ENCODE measurements at regions not wholly inside any gene's neighbourhood (a gene's known extent, or its start where the extent isn't known, plus 50 kb on each side); places are given as distances from the start of the nearest gene placed in this dataset.

DNA sequence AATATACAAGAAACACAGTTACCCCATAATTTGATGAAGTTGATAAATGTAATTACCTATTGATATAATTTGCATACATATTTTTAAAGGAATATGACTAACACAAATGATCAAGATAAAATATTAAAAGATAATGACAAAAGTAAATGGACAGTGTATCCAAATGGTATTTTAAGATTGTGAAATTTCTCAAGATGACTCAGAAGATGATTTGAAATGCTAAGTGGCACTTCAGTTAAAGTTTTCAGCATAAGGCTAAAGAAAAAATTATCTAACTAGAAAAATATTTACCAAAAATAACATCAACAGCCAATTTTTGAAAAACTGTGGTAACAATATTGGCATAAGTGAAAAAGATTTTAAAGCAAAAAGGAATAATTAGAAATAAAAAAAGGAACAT, 248.4 kb upstream of the NDST4 start:
- no peak overlapping the region for H3K27ac ChIP-seq (ENCODE audit: insufficient read depth, low read depth, low read length, poor library complexity, severe bottlenecking)
- no peaks in the 10 kb centered on the region for H3K36me3 ChIP-seq (ENCODE audit: control insufficient read depth, insufficient read depth, low read length)
- H3K9me3 ChIP-seq (ENCODE audit: control insufficient read depth, low read length) = no peaks in the 10 kb centered on the region
- H3K4me3 ChIP-seq (ENCODE audit: insufficient read depth, low read depth, low read length) = no peak overlapping the region
- no peaks in the 10 kb centered on the region for H3K27me3 ChIP-seq (ENCODE audit: control insufficient read depth, insufficient read depth, low read length, poor library complexity, severe bottlenecking)
- no peaks in the 10 kb centered on the region for H3K4me1 ChIP-seq (ENCODE audit: control insufficient read depth, insufficient read depth, low read length)

DNA sequence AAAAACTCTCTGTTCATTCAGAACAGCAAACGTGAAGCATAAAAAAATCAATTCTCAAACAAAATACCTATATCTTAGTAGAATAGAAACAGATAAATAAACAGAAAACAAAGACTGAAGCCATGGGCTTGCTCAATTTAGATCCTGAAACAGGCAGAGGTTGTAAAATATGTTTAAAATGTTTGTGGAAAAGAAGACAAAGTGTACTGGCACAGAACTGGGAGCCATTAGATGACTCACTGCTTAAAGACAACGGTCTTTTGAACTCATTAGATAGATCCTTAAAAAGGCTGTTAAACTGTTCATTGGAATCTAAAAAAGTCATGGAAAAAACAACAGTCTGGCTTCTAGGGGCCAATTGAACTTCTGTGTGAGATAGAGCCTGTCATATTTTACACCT, 247.0 kb upstream of the NDST4 start:
- H3K27me3 ChIP-seq (ENCODE audit: control insufficient read depth, insufficient read depth, low read length, poor library complexity, severe bottlenecking) = no peaks in the 10 kb centered on the region
- no peaks in the 10 kb centered on the region for H3K4me1 ChIP-seq (ENCODE audit: control insufficient read depth, insufficient read depth, low read length)
- H3K4me3 ChIP-seq (ENCODE audit: insufficient read depth, low read depth, low read length) = no peak overlapping the region
- H3K9me3 ChIP-seq (ENCODE audit: control insufficient read depth, low read length) = no peaks in the 10 kb centered on the region
- 81 to 100% methylated on average over 2 of the region's 2 CpGs for WGBS, 2 experiments
- no peaks in the 10 kb centered on the region for H3K36me3 ChIP-seq (ENCODE audit: control insufficient read depth, insufficient read depth, low read length)
- H3K27ac ChIP-seq (ENCODE audit: insufficient read depth, low read depth, low read length, poor library complexity, severe bottlenecking) = no peak overlapping the region

DNA sequence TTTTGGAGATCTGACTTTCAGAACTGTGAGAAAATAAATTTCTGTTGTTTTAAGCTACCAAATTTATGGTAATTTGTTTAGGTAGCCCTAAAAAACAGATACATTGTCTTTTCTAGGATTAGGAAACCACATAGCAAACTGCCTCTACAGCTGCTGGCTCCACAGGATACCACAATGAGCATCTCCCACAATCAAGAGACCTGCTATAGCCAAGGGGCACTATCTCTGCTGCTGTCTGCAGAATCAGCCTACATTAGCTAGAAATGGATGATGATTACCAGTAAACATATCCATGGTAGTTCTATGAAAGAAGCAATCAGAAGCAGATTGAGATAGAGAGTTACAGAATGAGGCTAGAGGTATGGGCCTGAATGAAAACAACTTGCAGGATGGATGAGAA, 244.4 kb upstream of the NDST4 start:
- Histone ChIP-seq H3K36me3 (ENCODE audit: control insufficient read depth, insufficient read depth, low read length) (no peaks in the 10 kb centered on the region), H3K27me3 (ENCODE audit: control insufficient read depth, insufficient read depth, low read length, poor library complexity, severe bottlenecking) (no peaks in the 10 kb centered on the region), H3K4me3 (ENCODE audit: insufficient read depth, low read depth, low read length) (no peak overlapping the region), H3K27ac (ENCODE audit: insufficient read depth, low read depth, low read length, poor library complexity, severe bottlenecking) (no peak overlapping the region), H3K9me3 (ENCODE audit: control insufficient read depth, low read length) (no peaks in the 10 kb centered on the region), H3K4me1 (ENCODE audit: control insufficient read depth, insufficient read depth, low read length) (no peaks in the 10 kb centered on the region)

DNA sequence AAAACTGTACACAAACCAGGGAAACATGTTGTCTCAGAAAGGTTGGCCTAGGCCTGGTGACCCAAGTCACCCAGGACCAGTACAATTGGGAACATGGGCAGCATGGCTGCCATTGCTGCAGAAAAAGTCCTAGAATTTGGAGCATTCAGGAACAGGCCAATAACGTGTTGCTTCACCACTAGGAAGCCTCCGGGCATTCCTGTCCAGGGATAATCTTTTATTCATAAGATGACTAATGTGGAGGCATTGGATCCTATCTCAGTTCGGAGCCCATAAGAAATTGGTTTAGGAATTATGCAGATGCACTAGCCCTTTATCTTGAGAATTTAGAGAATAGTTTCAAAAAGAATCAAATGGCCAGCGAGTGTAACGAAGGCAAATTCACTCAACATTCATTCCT, 242.8 kb upstream of the NDST4 start:
- Histone ChIP-seq H3K4me3 (ENCODE audit: insufficient read depth, low read depth, low read length) (no peak overlapping the region), H3K27me3 (ENCODE audit: control insufficient read depth, insufficient read depth, low read length, poor library complexity, severe bottlenecking) (no peaks in the 10 kb centered on the region), H3K9me3 (ENCODE audit: control insufficient read depth, low read length) (no peaks in the 10 kb centered on the region), H3K27ac (ENCODE audit: insufficient read depth, low read depth, low read length, poor library complexity, severe bottlenecking) (no peak overlapping the region), H3K4me1 (ENCODE audit: control insufficient read depth, insufficient read depth, low read length) (no peaks in the 10 kb centered on the region), H3K36me3 (ENCODE audit: control insufficient read depth, insufficient read depth, low read length) (no peaks in the 10 kb centered on the region)
- WGBS, 2 experiments = 96 to 97% methylated on average over 3 to 5 of the region's 5 CpGs

DNA sequence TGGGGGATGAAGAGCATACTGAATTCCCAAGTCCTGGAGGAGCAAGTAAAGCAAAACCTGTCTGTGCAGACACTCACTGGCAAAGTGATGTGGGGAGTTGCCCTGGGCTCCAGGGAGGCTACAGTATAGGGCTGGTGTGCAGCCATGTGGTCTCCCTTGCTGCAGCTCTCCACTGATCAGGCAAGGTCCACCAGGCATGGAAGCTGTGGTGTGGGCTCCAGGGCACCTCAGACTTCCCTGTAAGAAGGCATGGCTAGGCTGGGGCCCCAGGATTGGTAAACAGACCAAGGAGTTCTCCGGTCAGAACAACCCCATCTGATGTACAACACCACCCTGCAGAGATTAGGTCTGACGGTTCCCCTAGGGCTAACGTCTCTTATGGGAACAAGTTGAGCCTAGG, 241.9 kb upstream of the NDST4 start:
- no peaks in the 10 kb centered on the region for H3K27me3 ChIP-seq (ENCODE audit: control insufficient read depth, insufficient read depth, low read length, poor library complexity, severe bottlenecking)
- no peak overlapping the region for H3K4me3 ChIP-seq (ENCODE audit: insufficient read depth, low read depth, low read length)
- H3K36me3 ChIP-seq (ENCODE audit: control insufficient read depth, insufficient read depth, low read length) = no peaks in the 10 kb centered on the region
- no peak overlapping the region for H3K27ac ChIP-seq (ENCODE audit: insufficient read depth, low read depth, low read length, poor library complexity, severe bottlenecking)
- H3K4me1 ChIP-seq (ENCODE audit: control insufficient read depth, insufficient read depth, low read length) = no peaks in the 10 kb centered on the region
- WGBS, 2 experiments = 92% methylated on average over 3 of the region's 3 CpGs
- H3K9me3 ChIP-seq (ENCODE audit: control insufficient read depth, low read length) = no peaks in the 10 kb centered on the region

DNA sequence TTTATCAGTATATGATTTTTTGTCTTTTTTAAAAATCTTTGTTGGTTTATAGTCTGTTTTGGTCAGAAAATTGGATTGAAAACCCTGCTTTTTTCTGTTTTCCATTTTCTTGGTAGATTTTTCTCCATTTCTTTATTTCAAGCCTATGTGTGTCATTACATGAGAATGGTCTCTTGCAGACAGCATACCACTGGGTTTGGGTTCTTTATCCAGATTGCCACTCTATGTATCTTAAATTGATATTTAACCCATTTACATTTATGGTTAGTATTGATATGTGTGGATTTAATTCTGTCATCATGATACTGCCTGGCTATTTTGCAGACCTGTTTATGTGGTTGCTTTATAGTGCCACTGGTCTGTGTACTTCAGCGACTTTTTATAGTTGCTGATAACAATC, 239.9 kb upstream of the NDST4 start:
- Histone ChIP-seq H3K4me1 (ENCODE audit: control insufficient read depth, insufficient read depth, low read length) (no peaks in the 10 kb centered on the region), H3K4me3 (ENCODE audit: insufficient read depth, low read depth, low read length) (no peak overlapping the region), H3K36me3 (ENCODE audit: control insufficient read depth, insufficient read depth, low read length) (no peaks in the 10 kb centered on the region), H3K27me3 (ENCODE audit: control insufficient read depth, insufficient read depth, low read length, poor library complexity, severe bottlenecking) (no peaks in the 10 kb centered on the region), H3K9me3 (ENCODE audit: control insufficient read depth, low read length) (no peaks in the 10 kb centered on the region), H3K27ac (ENCODE audit: insufficient read depth, low read depth, low read length, poor library complexity, severe bottlenecking) (no peak overlapping the region)
- WGBS, 2 experiments = 78 to 96% methylated on average over 1 of the region's 1 CpG

DNA sequence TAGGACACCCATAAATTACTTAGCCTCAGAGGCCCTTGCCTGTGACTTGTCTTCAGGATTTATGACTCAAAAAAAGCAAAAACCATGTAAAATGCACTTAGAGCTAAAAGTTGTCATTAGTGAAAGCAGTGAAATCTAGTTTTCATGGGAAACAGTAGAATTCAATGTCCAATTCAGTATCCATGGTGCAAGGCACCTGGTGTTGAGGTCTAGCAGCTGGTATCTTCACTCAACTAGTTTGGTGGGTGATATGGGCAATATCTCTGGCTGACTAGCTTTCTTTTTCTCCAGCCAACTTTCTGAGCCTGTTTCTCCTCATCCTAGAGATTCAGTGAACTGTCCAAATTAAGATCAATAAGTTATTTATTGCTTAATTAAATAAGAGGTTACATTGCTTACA, 229.8 kb upstream of the NDST4 start:
- Histone ChIP-seq H3K36me3 (ENCODE audit: control insufficient read depth, insufficient read depth, low read length) (no peaks in the 10 kb centered on the region), H3K9me3 (ENCODE audit: control insufficient read depth, low read length) (no peaks in the 10 kb centered on the region), H3K4me1 (ENCODE audit: control insufficient read depth, insufficient read depth, low read length) (no peaks in the 10 kb centered on the region), H3K4me3 (ENCODE audit: insufficient read depth, low read depth, low read length) (no peak overlapping the region), H3K27ac (ENCODE audit: insufficient read depth, low read depth, low read length, poor library complexity, severe bottlenecking) (no peak overlapping the region), H3K27me3 (ENCODE audit: control insufficient read depth, insufficient read depth, low read length, poor library complexity, severe bottlenecking) (no peaks in the 10 kb centered on the region)

DNA sequence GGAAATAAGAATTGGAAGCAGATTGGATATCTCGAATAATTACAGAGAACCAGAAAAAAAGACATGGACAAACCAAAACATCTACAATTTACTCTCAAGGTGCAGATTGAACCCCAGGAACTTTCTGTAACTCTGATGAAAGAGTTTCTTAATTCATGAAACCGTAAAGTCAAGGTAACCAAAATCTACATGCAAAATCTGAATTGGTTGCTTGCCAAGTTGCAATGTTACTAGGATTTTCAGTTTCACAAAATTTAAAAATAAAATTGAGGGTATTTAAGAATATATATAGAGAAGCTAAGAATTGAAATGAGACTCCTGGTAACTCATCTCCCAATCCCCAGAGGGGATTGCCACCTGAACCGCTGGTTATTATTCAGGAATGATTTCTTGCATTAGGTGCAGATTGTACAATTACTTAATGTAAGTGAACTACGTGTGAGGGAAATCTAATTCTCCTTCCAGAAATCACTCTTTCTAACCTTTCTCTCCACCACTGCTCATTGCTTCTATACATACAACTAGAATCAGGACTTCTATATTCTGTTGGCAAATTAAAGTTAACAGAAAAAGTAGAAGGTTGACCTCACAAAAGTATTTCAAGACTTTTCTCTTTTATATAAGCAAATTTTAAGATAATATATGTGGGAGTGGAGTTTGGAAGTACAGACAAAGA, 221.5 kb upstream of the NDST4 start:
- H3K27ac ChIP-seq (ENCODE audit: insufficient read depth, low read depth, low read length, poor library complexity, severe bottlenecking) = no peak overlapping the region
- WGBS, 2 experiments = 99 to 100% methylated on average over 1 to 4 of the region's 4 CpGs
- no peaks in the 10 kb centered on the region for H3K36me3 ChIP-seq (ENCODE audit: control insufficient read depth, insufficient read depth, low read length)
- H3K27me3 ChIP-seq (ENCODE audit: control insufficient read depth, insufficient read depth, low read length, poor library complexity, severe bottlenecking) = no peaks in the 10 kb centered on the region
- H3K4me3 ChIP-seq (ENCODE audit: insufficient read depth, low read depth, low read length) = no peak overlapping the region
- H3K9me3 ChIP-seq (ENCODE audit: control insufficient read depth, low read length) = no peaks in the 10 kb centered on the region
- no peaks in the 10 kb centered on the region for H3K4me1 ChIP-seq (ENCODE audit: control insufficient read depth, insufficient read depth, low read length)

DNA sequence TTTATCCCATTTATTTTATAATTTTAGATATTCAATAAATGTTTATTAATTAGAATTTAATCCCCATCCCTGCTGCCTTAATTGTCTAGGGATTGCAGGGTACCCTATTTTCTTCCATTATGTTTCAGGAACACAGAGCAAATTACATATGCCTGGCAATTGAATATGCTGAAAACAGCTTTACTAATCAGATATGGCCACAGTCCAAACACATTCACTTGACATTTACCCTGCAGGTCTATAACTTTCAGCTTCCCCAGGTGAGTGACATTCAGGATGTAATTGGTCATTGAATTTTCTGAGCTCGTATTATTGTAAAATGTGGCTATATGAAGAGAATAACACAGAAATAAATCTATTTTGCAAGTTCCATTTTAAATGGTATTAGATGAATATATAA, 218.7 kb upstream of the NDST4 start:
- WGBS, 2 experiments = no CpG with 5 or more reads among the region's 1 CpG
- Histone ChIP-seq H3K27ac (ENCODE audit: insufficient read depth, low read depth, low read length, poor library complexity, severe bottlenecking) (no peak overlapping the region), H3K27me3 (ENCODE audit: control insufficient read depth, insufficient read depth, low read length, poor library complexity, severe bottlenecking) (no peaks in the 10 kb centered on the region), H3K4me3 (ENCODE audit: insufficient read depth, low read depth, low read length) (no peak overlapping the region), H3K36me3 (ENCODE audit: control insufficient read depth, insufficient read depth, low read length) (no peaks in the 10 kb centered on the region), H3K9me3 (ENCODE audit: control insufficient read depth, low read length) (no peaks in the 10 kb centered on the region), H3K4me1 (ENCODE audit: control insufficient read depth, insufficient read depth, low read length) (no peaks in the 10 kb centered on the region)

DNA sequence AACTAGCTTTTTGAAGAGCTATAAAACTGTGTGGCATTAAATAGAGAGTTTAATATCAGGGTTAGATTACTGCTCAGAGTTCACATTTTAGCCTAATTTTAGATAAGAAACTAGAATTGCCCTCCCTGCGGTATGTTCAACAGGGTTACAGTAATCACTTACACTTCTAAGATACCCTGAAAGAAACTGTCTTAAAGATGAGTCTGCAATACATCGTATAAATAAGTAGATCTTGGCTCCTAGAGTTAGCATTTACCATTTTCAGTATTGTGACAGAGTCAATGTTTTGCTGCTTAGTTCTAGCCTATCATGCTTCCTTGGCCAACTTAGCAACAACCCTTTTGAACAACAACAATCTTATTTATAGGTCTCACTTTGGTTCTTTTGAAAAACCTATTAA, 217.8 kb upstream of the NDST4 start:
- H3K27me3 ChIP-seq (ENCODE audit: control insufficient read depth, insufficient read depth, low read length, poor library complexity, severe bottlenecking) = no peaks in the 10 kb centered on the region
- H3K9me3 ChIP-seq (ENCODE audit: control insufficient read depth, low read length) = no peaks in the 10 kb centered on the region
- 94 to 100% methylated on average over 2 of the region's 2 CpGs for WGBS, 2 experiments
- no peak overlapping the region for H3K4me3 ChIP-seq (ENCODE audit: insufficient read depth, low read depth, low read length)
- H3K4me1 ChIP-seq (ENCODE audit: control insufficient read depth, insufficient read depth, low read length) = no peaks in the 10 kb centered on the region
- H3K27ac ChIP-seq (ENCODE audit: insufficient read depth, low read depth, low read length, poor library complexity, severe bottlenecking) = no peak overlapping the region
- no peaks in the 10 kb centered on the region for H3K36me3 ChIP-seq (ENCODE audit: control insufficient read depth, insufficient read depth, low read length)

DNA sequence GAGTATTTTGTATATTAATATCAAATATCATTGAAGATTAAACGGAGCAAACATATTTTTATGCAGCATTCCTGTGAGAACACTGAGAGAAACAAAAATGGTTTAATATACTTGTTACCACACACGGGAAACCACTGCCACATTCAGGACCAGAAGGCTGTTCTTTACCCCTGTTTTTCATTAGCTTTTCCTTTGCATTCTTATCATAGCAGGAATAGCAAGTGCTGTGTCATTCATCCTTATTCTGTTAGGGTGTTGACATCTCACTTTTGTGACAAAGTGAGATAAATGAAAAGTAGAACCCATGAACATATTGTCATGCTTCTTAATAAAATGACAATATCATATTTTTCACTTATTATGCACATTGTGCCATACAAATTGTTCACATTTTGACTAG, 212.4 kb upstream of the NDST4 start:
- whole genome bisulfite sequencing, 2 experiments = 88 to 91% methylated on average over 1 to 2 of the region's 2 CpGs
- no peaks in the 10 kb centered on the region for H3K4me1 ChIP-seq (ENCODE audit: control insufficient read depth, insufficient read depth, low read length)

More for the DNA sequence above, 212.4 kb upstream of the NDST4 start:
- no peaks in the 10 kb centered on the region for H3K36me3 ChIP-seq (ENCODE audit: control insufficient read depth, insufficient read depth, low read length)
- no peaks in the 10 kb centered on the region for H3K9me3 ChIP-seq (ENCODE audit: control insufficient read depth, low read length)
- no peak overlapping the region for H3K27ac ChIP-seq (ENCODE audit: insufficient read depth, low read depth, low read length, poor library complexity, severe bottlenecking)
- no peaks in the 10 kb centered on the region for H3K27me3 ChIP-seq (ENCODE audit: control insufficient read depth, insufficient read depth, low read length, poor library complexity, severe bottlenecking)
- no peak overlapping the region for H3K4me3 ChIP-seq (ENCODE audit: insufficient read depth, low read depth, low read length)

Data from ectodermal cell (in vitro differentiated cells).